ENCODE measurements at regions not wholly inside any gene's neighbourhood (a gene's known extent, or its start where the extent isn't known, plus 50 kb on each side); places are given as distances from the start of the nearest gene placed in this dataset.

DNA sequence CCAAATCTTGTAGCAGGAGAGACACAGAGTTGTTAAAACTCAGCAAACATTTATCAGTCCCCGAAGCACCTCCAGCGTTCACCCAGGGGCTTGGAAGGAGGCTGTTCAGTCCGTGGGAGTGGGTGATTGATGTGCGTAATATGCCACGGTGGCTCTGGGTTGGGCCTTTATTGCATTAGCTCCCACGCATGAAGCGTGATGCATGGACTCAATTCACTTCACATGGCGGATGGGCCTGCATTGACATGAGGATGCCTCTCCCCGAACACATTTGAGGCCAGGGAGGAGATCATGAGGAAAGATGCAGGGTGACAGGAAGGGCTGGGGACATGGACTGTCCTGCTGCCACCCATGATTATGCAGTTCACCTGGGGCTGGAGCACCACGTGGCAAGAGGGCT lies 126.5 kb downstream of the FAM43A start:
- DNase-seq (no peak), ATAC-seq (no peak), FAIRE-seq (no peak)
- Histone ChIP-seq H3K27me3 (no peaks in the 10 kb centered on the region), H3K27ac (no peak overlapping the region), H3K9me3 (no peaks in the 10 kb centered on the region), H3K4me1 (no peaks in the 10 kb centered on the region), H3K36me3 (no peaks in the 10 kb centered on the region), H3K4me3 (no peak overlapping the region)
- no peak for TF ChIP-seq CTCF (IDR thresholded peaks at IDR 0.05)
- intact Hi-C loops (cut with DNase I): no loop called here
- WGBS, 2 donors: 78 to 93% methylated on average over 10 of the region's 10 CpGs

GRCh38 chr3:194814878-194815357 lies 129.2 kb downstream of the FAM43A start:
- Histone ChIP-seq H3K9me3 (no peaks in the 10 kb centered on the region), H3K27me3 (no peaks in the 10 kb centered on the region), H3K4me1 (no peaks in the 10 kb centered on the region), H3K27ac (no peak overlapping the region), H3K36me3 (no peaks in the 10 kb centered on the region), H3K4me3 (no peak overlapping the region)
- FAIRE-seq (no peak), DNase-seq (no peak), ATAC-seq (no peak)
- intact Hi-C loops (cut with DNase I): no loop called here
- TF ChIP-seq CTCF (IDR thresholded peaks at IDR 0.05): no peak
- WGBS, 2 donors: 70 to 77% methylated on average over 5 of the region's 5 CpGs

GRCh38 chr3:194816748-194817591 lies 131.3 kb downstream of the FAM43A start:
- 75 to 83% methylated on average over 12 of the region's 12 CpGs for WGBS, 2 donors
- DNase-seq: no peak

DNA sequence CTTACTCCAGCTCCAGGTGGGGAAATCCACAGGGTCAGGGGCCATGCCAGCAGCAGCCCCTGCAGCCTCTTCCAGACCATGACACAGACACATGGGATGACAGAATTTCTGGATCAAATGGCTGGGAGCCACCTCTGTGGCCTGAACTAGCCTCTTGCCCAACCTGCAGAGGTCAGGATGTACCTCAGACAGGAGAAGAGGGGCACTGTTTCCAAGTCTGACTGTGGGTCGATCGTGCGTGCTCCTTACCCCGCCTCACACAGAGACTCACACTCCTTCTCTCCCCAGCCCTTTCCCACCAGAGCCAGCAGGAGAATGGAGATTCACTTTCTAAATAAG lies 131.9 kb downstream of the FAM43A start:
- Histone ChIP-seq H3K4me1 (no peaks in the 10 kb centered on the region), H3K27me3 (no peaks in the 10 kb centered on the region), H3K4me3 (no peak overlapping the region), H3K27ac (no peak overlapping the region), H3K36me3 (no peaks in the 10 kb centered on the region), H3K9me3 (no peaks in the 10 kb centered on the region)
- intact Hi-C loops (cut with DNase I): no loop called here
- 55 to 62% methylated on average over 4 of the region's 4 CpGs for WGBS, 2 donors
- ATAC-seq (no peak), FAIRE-seq (no peak), DNase-seq (no peak)
- no peak for TF ChIP-seq CTCF (IDR thresholded peaks at IDR 0.05)

More at GRCh38 chr3:194816748-194817591, 131.3 kb downstream of the FAM43A start:
- Histone ChIP-seq H3K27ac (no peak overlapping the region), H3K36me3 (no peaks in the 10 kb centered on the region), H3K9me3 (no peaks in the 10 kb centered on the region), H3K4me1 (no peaks in the 10 kb centered on the region), H3K4me3 (no peak overlapping the region), H3K27me3 (no peaks in the 10 kb centered on the region)
- FAIRE-seq (no peak), ATAC-seq (no peak)
- no peak for TF ChIP-seq CTCF (IDR thresholded peaks at IDR 0.05)
- intact Hi-C loops (cut with DNase I): no loop called here

DNA sequence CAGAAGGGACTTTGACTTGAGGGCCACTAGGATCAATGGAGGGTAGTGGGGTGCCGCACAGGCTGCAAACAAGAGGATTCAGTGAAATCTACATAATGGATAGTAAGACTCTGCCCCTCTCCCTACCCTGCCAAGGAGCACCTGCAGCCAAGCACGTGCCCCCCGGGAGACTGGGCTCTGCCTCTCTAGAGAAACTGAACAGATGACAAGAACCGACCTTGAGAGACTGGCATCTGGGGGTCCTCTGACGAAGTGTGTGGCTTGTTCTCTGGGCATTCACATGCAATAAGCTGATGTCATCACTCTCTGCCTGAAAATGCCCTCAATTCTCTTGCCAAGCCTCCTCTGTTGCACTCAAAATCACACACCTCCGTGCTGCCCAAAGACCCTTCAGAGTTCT lies 132.3 kb downstream of the FAM43A start:
- intact Hi-C loops (cut with DNase I): no loop called here

More for the DNA sequence above, 132.3 kb downstream of the FAM43A start:
- Histone ChIP-seq H3K9me3 (no peaks in the 10 kb centered on the region), H3K4me1 (no peaks in the 10 kb centered on the region), H3K27ac (no peak overlapping the region), H3K27me3 (no peaks in the 10 kb centered on the region), H3K36me3 (no peaks in the 10 kb centered on the region), H3K4me3 (no peak overlapping the region)
- WGBS, 2 donors: 29 to 32% methylated on average over 6 of the region's 6 CpGs
- ATAC-seq (no peak), DNase-seq (no peak), FAIRE-seq (no peak)
- no peak for TF ChIP-seq CTCF (IDR thresholded peaks at IDR 0.05)
